WTC11 (cell line): ENCODE measurements at regions not wholly inside any gene's neighbourhood (a gene's known extent, or its start where the extent isn't known, plus 50 kb on each side); places are given as distances from the start of the nearest gene placed in this dataset.

Experiments
- ATAC-seq: fragments of 200-7000 bp; cut with Tn5 transposase; 2 replicates; pipeline ENCODE4 v1.10.0; 2021; ENCODE audit warnings: mild to moderate bottlenecking, moderate library complexity
- CTCF ChIA-PET: fragments of 300-600 bp; sonication (Branson Sonifier 250); formaldehyde crosslinking; loops from one replicate; lab custom pipeline; 2021; ENCODE audit warnings: antibody characterized with exemption; lab: Charles Lee
- POLR2A ChIA-PET: fragments of 350-600 bp; sonication (Branson Sonifier 250); formaldehyde crosslinking; loops from one replicate; lab custom pipeline; 2021; ENCODE audit warnings: antibody characterized with exemption; lab: Charles Lee
- DNase-seq: peaks from one replicate; pipeline ENCODE4 v3.0.0; 2021; ENCODE audit warnings: low spot score
- H3K27ac Mint-ChIP-seq: 2 replicates; pipeline ENCODE4 v1.8.0; 2021; ENCODE audit warnings: mixed read lengths
- H3K27me3 Mint-ChIP-seq: 2 replicates; pipeline ENCODE4 v1.8.0; 2021; ENCODE audit warnings: low read depth, mild to moderate bottlenecking, moderate library complexity, mixed read lengths
- H3K36me3 Mint-ChIP-seq: 2 replicates; pipeline ENCODE4 v1.8.0; 2021; ENCODE audit warnings: mixed read lengths
- H3K4me1 Mint-ChIP-seq: 2 replicates; pipeline ENCODE4 v1.8.0; 2022; ENCODE audit warnings: mixed read lengths
- H3K4me3 Mint-ChIP-seq: 2 replicates; pipeline ENCODE4 v1.8.0; 2021; ENCODE audit warnings: mild to moderate bottlenecking, moderate library complexity, mixed read lengths
- H3K9me3 Mint-ChIP-seq: 2 replicates; pipeline ENCODE4 v1.8.0; 2021; ENCODE audit warnings: mixed read lengths
- CBFB ChIP-seq: sonication (generic); formaldehyde crosslinking; IDR thresholded peaks from 2 replicates; pipeline ENCODE4 v1.8.1; 2022; ENCODE audit warnings: mild to moderate bottlenecking, low read depth, missing genetic modification reagents
- CDX4 ChIP-seq: fragments of 250-450 bp; sonication (Bioruptor Pico); IDR thresholded peaks from 2 replicates; pipeline ENCODE4 v1.9.0; 2021; ENCODE audit warnings: moderate library complexity, mild to moderate bottlenecking, inconsistent platforms, borderline replicate concordance
- GABPB1 ChIP-seq: sonication (generic); formaldehyde crosslinking; IDR thresholded peaks from 2 replicates; pipeline ENCODE4 v1.8.1; 2023; ENCODE audit warnings: mild to moderate bottlenecking, missing genetic modification reagents
- IRF1 ChIP-seq: sonication (generic); formaldehyde crosslinking; IDR thresholded peaks from 2 replicates; pipeline ENCODE4 v1.8.0; 2023; ENCODE audit warnings: missing genetic modification reagents
- IRF2 ChIP-seq: sonication (generic); formaldehyde crosslinking; IDR thresholded peaks from 2 replicates; pipeline ENCODE4 v1.8.0; 2022; ENCODE audit warnings: low read depth, missing genetic modification reagents, borderline replicate concordance
- NR3C1 ChIP-seq: sonication (generic); formaldehyde crosslinking; conservative IDR thresholded peaks from 2 replicates; pipeline ENCODE4 v1.8.1; 2023; ENCODE audit warnings: low read depth, mild to moderate bottlenecking, missing genetic modification reagents
- PRDM15 ChIP-seq: sonication (generic); formaldehyde crosslinking; IDR thresholded peaks from 2 replicates; pipeline ENCODE4 v1.8.0; 2022; ENCODE audit warnings: missing genetic modification reagents
- RELA ChIP-seq: sonication (generic); formaldehyde crosslinking; IDR thresholded peaks from 2 replicates; pipeline ENCODE4 v1.8.1; 2022; ENCODE audit warnings: missing genetic modification reagents, mild to moderate bottlenecking, borderline replicate concordance
- TCF7 ChIP-seq: sonication (generic); formaldehyde crosslinking; IDR thresholded peaks from 2 replicates; pipeline ENCODE4 v1.8.0; 2022; ENCODE audit warnings: mild to moderate bottlenecking, low read depth, missing genetic modification reagents, moderate library complexity
- ZNF263 ChIP-seq: sonication (generic); formaldehyde crosslinking; IDR thresholded peaks from 2 replicates; pipeline ENCODE4 v1.8.1; 2022; ENCODE audit warnings: low read depth, mild to moderate bottlenecking, moderate library complexity, missing genetic modification reagents
- ZNF396 ChIP-seq: fragments of 250-450 bp; sonication (Bioruptor Pico); IDR thresholded peaks from 2 replicates; pipeline ENCODE4 v1.8.0; 2021; ENCODE audit warnings: mild to moderate bottlenecking, moderate library complexity, borderline replicate concordance
- ZNF532 ChIP-seq: fragments of 250-450 bp; sonication (Bioruptor Pico); IDR thresholded peaks from 2 replicates; pipeline ENCODE4 v1.9.0; 2021; ENCODE audit warnings: mild to moderate bottlenecking, borderline replicate concordance
- ZNF671 ChIP-seq: fragments of 250-450 bp; sonication (Bioruptor Pico); IDR thresholded peaks from 2 replicates; pipeline ENCODE4 v1.8.0; 2021; ENCODE audit warnings: mild to moderate bottlenecking
- TF ChIP-seq, protein P1 (sequence below): fragments of 200-600 bp; IDR thresholded peaks from 2 replicates; pipeline ENCODE4 v1.8.0; 2022; ENCODE audit warnings: antibody characterized with exemption
- TF ChIP-seq, protein P2 (sequence below): fragments of 250-450 bp; sonication (Bioruptor Pico); IDR thresholded peaks from 2 replicates; pipeline ENCODE4 v1.9.0; 2021; ENCODE audit warnings: mild to moderate bottlenecking
- TF ChIP-seq, protein P3 (sequence below): sonication (generic); formaldehyde crosslinking; conservative IDR thresholded peaks from 2 replicates; pipeline ENCODE4 v1.8.1; 2022; ENCODE audit warnings: mild to moderate bottlenecking, missing genetic modification reagents
- TF ChIP-seq, protein P4 (sequence below): sonication (generic); formaldehyde crosslinking; IDR thresholded peaks from 2 replicates; pipeline ENCODE4 v1.8.1; 2023; ENCODE audit warnings: mild to moderate bottlenecking, missing genetic modification reagents
- TF ChIP-seq, protein P5 (sequence below): sonication (generic); formaldehyde crosslinking; conservative IDR thresholded peaks from 2 replicates; pipeline ENCODE4 v1.8.1; 2023; ENCODE audit warnings: mild to moderate bottlenecking, low read depth, missing genetic modification reagents, moderate library complexity

DNA sequence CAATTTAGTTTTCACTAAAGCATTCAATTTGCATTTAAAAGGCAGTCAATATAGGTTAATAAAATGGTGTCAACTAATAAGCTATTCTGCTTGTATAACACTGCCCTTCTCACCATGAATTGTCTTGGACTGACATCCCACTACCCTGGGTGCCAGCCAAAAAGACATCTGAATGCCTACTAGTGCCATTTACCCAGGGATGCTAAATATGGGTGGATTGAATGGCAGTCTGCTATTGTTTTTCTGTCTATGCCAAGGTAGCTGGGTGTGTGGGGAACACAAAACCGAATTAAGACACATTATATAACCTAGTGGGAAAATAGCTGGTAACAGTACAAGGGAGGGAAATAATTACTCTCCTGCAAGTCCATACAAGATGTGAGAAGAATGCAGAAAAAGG, 240.0 kb upstream of the CFAP20DC start:
- no peaks in the 10 kb centered on the region for H3K4me1 Mint-ChIP-seq
- no peaks in the 10 kb centered on the region for H3K27me3 Mint-ChIP-seq
- H3K4me3 Mint-ChIP-seq: no peak overlapping the region
- CTCF ChIA-PET: no interaction called here
- POLR2A ChIA-PET: no interaction called here
- no peak overlapping the region for H3K27ac Mint-ChIP-seq
- DNase-seq: no peak
- no peak for ATAC-seq
- H3K9me3 Mint-ChIP-seq: peaks cover 28% of the 10 kb centered on the region
- peaks cover 21% of the 10 kb centered on the region for H3K36me3 Mint-ChIP-seq
- no peak for TF ChIP-seq CDX4 (CRISPR knock-in tag)
- TF ChIP-seq, protein P1, sequence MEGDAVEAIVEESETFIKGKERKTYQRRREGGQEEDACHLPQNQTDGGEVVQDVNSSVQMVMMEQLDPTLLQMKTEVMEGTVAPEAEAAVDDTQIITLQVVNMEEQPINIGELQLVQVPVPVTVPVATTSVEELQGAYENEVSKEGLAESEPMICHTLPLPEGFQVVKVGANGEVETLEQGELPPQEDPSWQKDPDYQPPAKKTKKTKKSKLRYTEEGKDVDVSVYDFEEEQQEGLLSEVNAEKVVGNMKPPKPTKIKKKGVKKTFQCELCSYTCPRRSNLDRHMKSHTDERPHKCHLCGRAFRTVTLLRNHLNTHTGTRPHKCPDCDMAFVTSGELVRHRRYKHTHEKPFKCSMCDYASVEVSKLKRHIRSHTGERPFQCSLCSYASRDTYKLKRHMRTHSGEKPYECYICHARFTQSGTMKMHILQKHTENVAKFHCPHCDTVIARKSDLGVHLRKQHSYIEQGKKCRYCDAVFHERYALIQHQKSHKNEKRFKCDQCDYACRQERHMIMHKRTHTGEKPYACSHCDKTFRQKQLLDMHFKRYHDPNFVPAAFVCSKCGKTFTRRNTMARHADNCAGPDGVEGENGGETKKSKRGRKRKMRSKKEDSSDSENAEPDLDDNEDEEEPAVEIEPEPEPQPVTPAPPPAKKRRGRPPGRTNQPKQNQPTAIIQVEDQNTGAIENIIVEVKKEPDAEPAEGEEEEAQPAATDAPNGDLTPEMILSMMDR: no peak
- TF ChIP-seq ZNF532 (CRISPR knock-in tag): no peak
- no peak for TF ChIP-seq IRF1 (CRISPR knock-in tag)
- no peak for TF ChIP-seq IRF2
- no peak for TF ChIP-seq TCF7 (CRISPR knock-in tag)
- no peak for TF ChIP-seq GABPB1
- TF ChIP-seq, protein P2, sequence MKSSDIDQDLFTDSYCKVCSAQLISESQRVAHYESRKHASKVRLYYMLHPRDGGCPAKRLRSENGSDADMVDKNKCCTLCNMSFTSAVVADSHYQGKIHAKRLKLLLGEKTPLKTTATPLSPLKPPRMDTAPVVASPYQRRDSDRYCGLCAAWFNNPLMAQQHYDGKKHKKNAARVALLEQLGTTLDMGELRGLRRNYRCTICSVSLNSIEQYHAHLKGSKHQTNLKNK (CRISPR knock-in tag): no peak
- TF ChIP-seq ZNF263 (CRISPR knock-in tag): no peak
- TF ChIP-seq, protein P3, sequence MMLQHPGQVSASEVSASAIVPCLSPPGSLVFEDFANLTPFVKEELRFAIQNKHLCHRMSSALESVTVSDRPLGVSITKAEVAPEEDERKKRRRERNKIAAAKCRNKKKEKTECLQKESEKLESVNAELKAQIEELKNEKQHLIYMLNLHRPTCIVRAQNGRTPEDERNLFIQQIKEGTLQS (CRISPR knock-in tag): no peak
- no peak for TF ChIP-seq RELA (CRISPR knock-in tag)
- no peak for TF ChIP-seq CBFB (CRISPR knock-in tag)
- TF ChIP-seq ZNF671 (CRISPR knock-in tag): no peak
- TF ChIP-seq, protein P4, sequence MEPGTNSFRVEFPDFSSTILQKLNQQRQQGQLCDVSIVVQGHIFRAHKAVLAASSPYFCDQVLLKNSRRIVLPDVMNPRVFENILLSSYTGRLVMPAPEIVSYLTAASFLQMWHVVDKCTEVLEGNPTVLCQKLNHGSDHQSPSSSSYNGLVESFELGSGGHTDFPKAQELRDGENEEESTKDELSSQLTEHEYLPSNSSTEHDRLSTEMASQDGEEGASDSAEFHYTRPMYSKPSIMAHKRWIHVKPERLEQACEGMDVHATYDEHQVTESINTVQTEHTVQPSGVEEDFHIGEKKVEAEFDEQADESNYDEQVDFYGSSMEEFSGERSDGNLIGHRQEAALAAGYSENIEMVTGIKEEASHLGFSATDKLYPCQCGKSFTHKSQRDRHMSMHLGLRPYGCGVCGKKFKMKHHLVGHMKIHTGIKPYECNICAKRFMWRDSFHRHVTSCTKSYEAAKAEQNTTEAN (CRISPR knock-in tag): no peak

DNA sequence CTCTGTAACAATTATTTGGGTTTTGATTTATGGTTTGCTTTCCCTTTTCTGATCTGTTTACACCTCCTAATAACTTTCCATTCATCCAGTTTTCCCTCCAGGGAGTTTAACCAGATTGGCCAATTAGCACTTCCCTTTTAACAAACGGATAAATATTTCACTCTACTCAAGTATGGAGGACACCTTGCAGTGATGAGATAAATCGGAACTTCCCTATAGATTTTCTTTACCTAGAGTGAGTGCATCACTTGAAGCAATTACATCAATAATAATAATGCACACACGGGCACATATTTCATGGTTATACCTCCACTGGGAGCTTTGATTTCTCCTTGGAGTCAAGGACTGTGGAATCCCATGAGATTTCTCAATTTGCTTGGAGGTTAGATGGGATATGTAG, 239.1 kb upstream of the CFAP20DC start:
- POLR2A ChIA-PET: no interaction called here
- ATAC-seq: no peak
- CTCF ChIA-PET: no interaction called here
- H3K27me3 Mint-ChIP-seq: no peaks in the 10 kb centered on the region
- no peak for DNase-seq
- no peak overlapping the region for H3K27ac Mint-ChIP-seq
- H3K4me1 Mint-ChIP-seq: no peaks in the 10 kb centered on the region
- no peak overlapping the region for H3K4me3 Mint-ChIP-seq
- peaks cover 21% of the 10 kb centered on the region for H3K9me3 Mint-ChIP-seq
- peaks cover 14% of the 10 kb centered on the region for H3K36me3 Mint-ChIP-seq
- TF ChIP-seq, protein P3 (CRISPR knock-in tag): no peak
- TF ChIP-seq PRDM15 (CRISPR knock-in tag) (no peak), NR3C1 (no peak), ZNF396 (CRISPR knock-in tag) (no peak)
- TF ChIP-seq, protein P5, sequence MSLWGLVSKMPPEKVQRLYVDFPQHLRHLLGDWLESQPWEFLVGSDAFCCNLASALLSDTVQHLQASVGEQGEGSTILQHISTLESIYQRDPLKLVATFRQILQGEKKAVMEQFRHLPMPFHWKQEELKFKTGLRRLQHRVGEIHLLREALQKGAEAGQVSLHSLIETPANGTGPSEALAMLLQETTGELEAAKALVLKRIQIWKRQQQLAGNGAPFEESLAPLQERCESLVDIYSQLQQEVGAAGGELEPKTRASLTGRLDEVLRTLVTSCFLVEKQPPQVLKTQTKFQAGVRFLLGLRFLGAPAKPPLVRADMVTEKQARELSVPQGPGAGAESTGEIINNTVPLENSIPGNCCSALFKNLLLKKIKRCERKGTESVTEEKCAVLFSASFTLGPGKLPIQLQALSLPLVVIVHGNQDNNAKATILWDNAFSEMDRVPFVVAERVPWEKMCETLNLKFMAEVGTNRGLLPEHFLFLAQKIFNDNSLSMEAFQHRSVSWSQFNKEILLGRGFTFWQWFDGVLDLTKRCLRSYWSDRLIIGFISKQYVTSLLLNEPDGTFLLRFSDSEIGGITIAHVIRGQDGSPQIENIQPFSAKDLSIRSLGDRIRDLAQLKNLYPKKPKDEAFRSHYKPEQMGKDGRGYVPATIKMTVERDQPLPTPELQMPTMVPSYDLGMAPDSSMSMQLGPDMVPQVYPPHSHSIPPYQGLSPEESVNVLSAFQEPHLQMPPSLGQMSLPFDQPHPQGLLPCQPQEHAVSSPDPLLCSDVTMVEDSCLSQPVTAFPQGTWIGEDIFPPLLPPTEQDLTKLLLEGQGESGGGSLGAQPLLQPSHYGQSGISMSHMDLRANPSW (CRISPR knock-in tag): no peak
